H1 (cell line): ENCODE measurements at regions not wholly inside any gene's neighbourhood (a gene's known extent, or its start where the extent isn't known, plus 50 kb on each side); places are given as distances from the start of the nearest gene placed in this dataset.

ENCODE experiments used
- ATF2 ChIP-seq: IDR thresholded peaks from 2 replicates; pipeline ENCODE4 v1.6.1; 2012; ENCODE audit warnings: low read length, inconsistent platforms
- BCL11A ChIP-seq, 2 experiments: IDR thresholded peaks; one replicate each; pipeline ENCODE4 v1.6.1; 2011; ENCODE audit warnings: low read depth in 2 of 2, low read length in 2 of 2, mild to moderate bottlenecking in 2 of 2
- CTCF ChIP-seq, 3 experiments: IDR thresholded peaks; 1 replicate in 2 of 3; 2 replicates in 1 of 3; pipeline versions ENCODE4 v1.5.1 to v1.6.1; 2011; ENCODE audit warnings: low read length in 3 of 3, mild to moderate bottlenecking in 3 of 3, inconsistent platforms in 2 of 3, low read depth in 1 of 3, moderate library complexity in 1 of 3; ENCODE audit not compliant: insufficient read depth in 1 of 3; ENCODE audit errors: control extremely low read depth in 1 of 3
- GABPA ChIP-seq: IDR thresholded peaks from 2 replicates; pipeline ENCODE4 v1.6.1; 2011; ENCODE audit warnings: mild to moderate bottlenecking, low read length, moderate library complexity, borderline replicate concordance; ENCODE audit not compliant: insufficient read depth
- HDAC6 ChIP-seq: IDR thresholded peaks from one replicate; pipeline ENCODE4 v1.7.1; 2012; ENCODE audit warnings: low read depth, mild to moderate bottlenecking, inconsistent platforms, low read length, moderate library complexity
- JUN ChIP-seq: IDR thresholded peaks from 2 replicates; pipeline ENCODE4 v1.6.1; 2011; ENCODE audit warnings: low read depth, mild to moderate bottlenecking, improper control_type of control experiment, low read length
- KDM4A ChIP-seq: IDR thresholded peaks from one replicate; pipeline ENCODE4 v1.7.1; 2012; ENCODE audit warnings: low read depth, mild to moderate bottlenecking, moderate library complexity, low read length, inconsistent platforms; ENCODE audit not compliant: severe bottlenecking
- POLR2A ChIP-seq, 2 experiments: IDR thresholded peaks; 1 replicate in 1 of 2; 2 replicates in 1 of 2; pipeline ENCODE4 v1.6.1; 2011; ENCODE audit warnings: low read depth in 2 of 2, low read length in 2 of 2, mild to moderate bottlenecking in 2 of 2; ENCODE audit errors: control extremely low read depth in 1 of 2
- RFX5 ChIP-seq: IDR thresholded peaks from 2 replicates; pipeline ENCODE4 v1.6.1; 2011; ENCODE audit warnings: low read depth, low read length, improper control_type of control experiment, borderline replicate concordance
- RXRA ChIP-seq: IDR thresholded peaks from 2 replicates; pipeline ENCODE4 v1.6.1; 2011; ENCODE audit warnings: low read depth, mild to moderate bottlenecking, low read length, moderate library complexity; ENCODE audit not compliant: insufficient read depth
- SP1 ChIP-seq: IDR thresholded peaks from 2 replicates; pipeline ENCODE4 v1.6.1; 2011; ENCODE audit warnings: low read depth, low read length
- TCF12 ChIP-seq: IDR thresholded peaks from 2 replicates; pipeline ENCODE4 v1.6.1; 2011; ENCODE audit warnings: low read depth, mild to moderate bottlenecking, low read length

GRCh38 chr6:15915508-15916178, 213.2 kb upstream of the MYLIP start:
- no peak for TF ChIP-seq RXRA
- TF ChIP-seq TCF12: no peak
- no peak for TF ChIP-seq KDM4A
- no peak for TF ChIP-seq ATF2
- no peak for TF ChIP-seq JUN
- no peak for TF ChIP-seq RFX5
- TF ChIP-seq CTCF (IDR thresholded peaks at IDR 0.05; ENCODE audit: control extremely low read depth in 1 of 3, insufficient read depth in 1 of 3, low read depth in 1 of 3, low read length in 3 of 3): no peak
- no peak for TF ChIP-seq GABPA
- TF ChIP-seq POLR2A (IDR thresholded peaks at IDR 0.05; ENCODE audit: control extremely low read depth in 1 of 2, low read depth in 2 of 2, low read length in 2 of 2): no peak
- no peak for TF ChIP-seq BCL11A (IDR thresholded peaks at IDR 0.05; ENCODE audit: low read depth in 2 of 2, low read length in 2 of 2)
- TF ChIP-seq HDAC6: no peak
- TF ChIP-seq SP1: no peak
